Kidney (tissue), 13 donors: ENCODE measurements at regions not wholly inside any gene's neighbourhood (a gene's known extent, or its start where the extent isn't known, plus 50 kb on each side); places are given as distances from the start of the nearest gene placed in this dataset.

Experiments
- DNase-seq, 5 donors: peaks; one replicate each; pipeline ENCODE4 v3.0.0-alpha.2; 2013 to 2020
- FAIRE-seq: peaks from 2 replicates; lab custom pipeline; 2012; peaks lifted over from hg19 to GRCh38; lab: Jason Lieb, UNC
- H3K27ac ChIP-seq, 2 donors: one replicate each; pipeline ENCODE4 v1.7.0; 2013; ENCODE audit warnings: low read depth in 2 of 2, low read length in 2 of 2, inconsistent platforms in 1 of 2
- H3K27me3 ChIP-seq: one replicate; pipeline ENCODE4 v1.7.1; 2013; ENCODE audit warnings: low read length, inconsistent platforms; ENCODE audit not compliant: control insufficient read depth, insufficient read depth
- H3K36me3 ChIP-seq, 3 donors: one replicate each; pipeline versions ENCODE4 v1.7.0 to v1.7.1; 2013; ENCODE audit warnings: low read length in 3 of 3, control low read depth in 1 of 3, inconsistent platforms in 1 of 3; ENCODE audit not compliant: insufficient read depth in 3 of 3, control insufficient read depth in 2 of 3
- H3K4me1 ChIP-seq, 3 donors: one replicate each; pipeline versions ENCODE4 v1.7.0 to v1.7.1; 2013; ENCODE audit warnings: low read length in 3 of 3, inconsistent platforms in 1 of 3, low read depth in 1 of 3; ENCODE audit not compliant: control insufficient read depth in 2 of 3, insufficient read depth in 2 of 3
- H3K4me3 ChIP-seq, 3 donors: one replicate each; pipeline versions ENCODE4 v1.7.0 to v1.8.1; 2013; ENCODE audit warnings: low read length in 3 of 3, control low read depth in 1 of 3, inconsistent platforms in 1 of 3
- H3K9ac ChIP-seq, 3 donors: one replicate each; pipeline versions ENCODE4 v1.7.0 to v1.7.1; 2013; ENCODE audit warnings: low read length in 3 of 3, control low read depth in 1 of 3, inconsistent platforms in 1 of 3
- H3K9me3 ChIP-seq, 3 donors: one replicate each; pipeline versions ENCODE4 v1.7.0 to v1.7.1; 2013; ENCODE audit warnings: low read length in 3 of 3, control low read depth in 1 of 3, inconsistent platforms in 1 of 3; ENCODE audit not compliant: control insufficient read depth in 2 of 3, insufficient read depth in 1 of 3
- CTCF ChIP-seq: IDR thresholded peaks from 3 replicates; pipeline ENCODE4 v1.5.1; 2012; ENCODE audit warnings: mild to moderate bottlenecking, moderate library complexity, borderline replicate concordance; ENCODE audit not compliant: insufficient read depth; ENCODE audit errors: extremely low read depth
- intact Hi-C: fragments of 100-400 bp; cut with DNase I; formaldehyde crosslinking; loops from one replicate; pipeline ENCODE4 v1.11.1; 2022
- donor health status: control.
- donor health status: control.
- donor health status: control.
- donor health status: control.
- donor health status: control.
- donor health status: DM: yes; HTN: yes; CAD: no.
- donor health status: Normal renal cell carcinoma (clear cell type).

DNA sequence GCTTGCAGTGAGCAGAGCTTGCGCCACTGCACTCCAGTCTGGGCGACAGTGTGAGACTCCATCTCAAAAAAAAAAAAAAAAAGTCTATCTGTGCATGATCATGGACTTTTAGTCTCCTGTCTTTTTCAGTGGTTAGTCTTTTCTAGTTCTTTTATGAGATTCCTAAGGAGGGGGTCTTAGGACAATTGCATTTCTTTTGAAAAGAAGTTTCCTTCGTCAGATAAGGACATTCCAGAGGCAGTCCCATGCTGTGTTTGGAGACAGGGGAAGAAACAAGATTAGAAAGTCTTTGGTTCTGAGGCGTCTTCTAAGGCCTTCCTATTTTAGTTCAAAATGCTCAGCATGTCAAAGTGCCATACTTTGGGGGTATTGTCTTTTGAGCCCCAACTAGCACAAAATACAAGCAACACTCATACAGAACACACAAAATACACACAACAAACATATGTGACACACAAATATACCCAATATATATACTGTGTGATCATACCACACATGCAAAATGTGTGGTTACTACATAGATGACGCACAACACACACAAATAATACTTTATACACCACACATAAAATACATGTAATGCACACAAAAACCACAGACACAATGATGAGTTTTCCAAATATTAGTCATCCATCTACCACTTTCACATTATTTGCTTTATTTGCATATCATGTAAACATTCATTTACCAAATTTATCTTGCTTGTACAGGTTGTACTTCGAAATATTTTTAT lies 394.5 kb downstream of the SPATA31D1 start:
- H3K9me3 ChIP-seq: no peaks in the 10 kb centered on the region
- H3K9ac ChIP-seq: no peak overlapping the region
- no peak overlapping the region for H3K27ac ChIP-seq
- H3K27me3 ChIP-seq: no peaks in the 10 kb centered on the region
- no peaks in the 10 kb centered on the region for H3K36me3 ChIP-seq
- no peaks in the 10 kb centered on the region for H3K4me1 ChIP-seq
- TF ChIP-seq CTCF: no peak
- FAIRE-seq: no peak
- no peak overlapping the region for H3K4me3 ChIP-seq
- DNase-seq: no peak
- intact Hi-C loops: no loop called here

- Histone ChIP-seq H3K36me3 (no peaks in the 10 kb centered on the region), H3K9ac (no peak overlapping the region), H3K9me3 (no peaks in the 10 kb centered on the region), H3K27me3 (no peaks in the 10 kb centered on the region), H3K27ac (no peak overlapping the region), H3K4me1 (no peaks in the 10 kb centered on the region), H3K4me3 (no peak overlapping the region)
- no peak for FAIRE-seq
- intact Hi-C loops: no loop called here
- no peak for TF ChIP-seq CTCF
- DNase-seq: no peak
Measured at GRCh38 chr9:82385633-82386032, 397.1 kb downstream of the SPATA31D1 start.

DNA sequence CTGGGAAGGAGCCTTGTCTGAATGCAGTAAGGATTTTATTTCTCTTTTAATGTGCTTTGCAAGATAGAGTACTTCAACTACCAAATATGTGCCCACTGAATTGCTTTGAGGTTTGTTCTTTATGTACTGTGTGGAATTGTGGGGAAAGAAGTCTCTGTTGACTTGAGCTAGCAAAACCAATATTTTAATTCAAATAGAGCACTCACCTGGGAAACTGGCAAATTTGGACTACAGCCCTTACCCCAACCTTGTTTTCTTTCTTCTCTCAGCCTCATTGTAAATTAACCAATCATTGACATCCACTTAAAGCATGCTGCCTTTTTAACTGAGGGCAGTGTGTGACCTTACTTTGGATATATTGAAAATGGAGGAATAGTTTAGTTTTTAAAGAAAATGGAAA lies 409.0 kb downstream of the SPATA31D1 start:
- Histone ChIP-seq H3K9me3 (no peaks in the 10 kb centered on the region), H3K36me3 (no peaks in the 10 kb centered on the region), H3K9ac (no peak overlapping the region), H3K4me3 (no peak overlapping the region), H3K27me3 (no peaks in the 10 kb centered on the region), H3K27ac (no peak overlapping the region), H3K4me1 (no peaks in the 10 kb centered on the region)
- intact Hi-C loops: no loop called here
- DNase-seq: no peak
- no peak for TF ChIP-seq CTCF
- FAIRE-seq: no peak
